ENCODE measurements at regions not wholly inside any gene's neighbourhood (a gene's known extent, or its start where the extent isn't known, plus 50 kb on each side); places are given as distances from the start of the nearest gene placed in this dataset.

- TF ChIP-seq POLR2A (IDR thresholded peaks at IDR 0.05; ENCODE audit: low read depth, low read length), result no peak
- TF ChIP-seq POLR2AphosphoS5 (IDR thresholded peaks at IDR 0.05; ENCODE audit: insufficient read depth, low read depth, low read length), result no peak
- no peak for TF ChIP-seq CTCF (IDR thresholded peaks at IDR 0.05; ENCODE audit: extremely low read depth in 1 of 2, insufficient read depth in 1 of 2, low read depth in 1 of 2, low read length in 2 of 2)
Measured at GRCh38 chr21:35428937-35429336, 379.8 kb upstream of the RUNX1 start.

Measured in endothelial cell of umbilical vein (primary cell).